B cell (primary cell): ENCODE measurements at regions not wholly inside any gene's neighbourhood (a gene's known extent, or its start where the extent isn't known, plus 50 kb on each side); places are given as distances from the start of the nearest gene placed in this dataset.
"Not testable (repeated sequence)": the region's sequence is repeated elsewhere in the genome, so short reads cannot be mapped to it uniquely, and the experiment has no call there.

Experiments used
- ATAC-seq: fragments of 200-7000 bp; cut with Tn5 transposase; one replicate; pipeline ENCODE4 v1.10.0; 2021; ENCODE audit warnings: low read depth, mild to moderate bottlenecking, moderate number of reproducible peaks, moderate library complexity
- CTCF ChIA-PET: fragments of 350-600 bp; sonication (Branson Sonifier 250); formaldehyde crosslinking; loops from one replicate; lab custom pipeline; 2021; ENCODE audit warnings: antibody characterized with exemption, inconsistent platforms; lab: Charles Lee
- POLR2A ChIA-PET: fragments of 350-600 bp; sonication (Branson Sonifier 250); formaldehyde crosslinking; loops from one replicate; lab custom pipeline; 2021; ENCODE audit warnings: antibody characterized with exemption; lab: Charles Lee
- DNase-seq: peaks from one replicate; pipeline ENCODE4 v3.0.0; 2013
- H2AFZ ChIP-seq: 2 replicates; pipeline ENCODE4 v1.6.1; 2012; ENCODE audit warnings: mild to moderate bottlenecking, low read depth, low read length; ENCODE audit not compliant: insufficient read depth, poor library complexity, severe bottlenecking
- H3K27ac ChIP-seq, 2 donors: 1 replicate in 1 of 2; 2 replicates in 1 of 2; pipeline ENCODE4 v1.5.1; 2012 to 2013; ENCODE audit warnings: low read length in 2 of 2, mild to moderate bottlenecking in 2 of 2, moderate library complexity in 1 of 2
- H3K27me3 ChIP-seq, 4 experiments: fragments of 200-600 bp in 1 of 4; sonication (generic) in 1 of 4; replicated peaks in 1 of 4; 1 replicate in 2 of 4; 2 replicates in 2 of 4; pipeline versions ENCODE4 v1.6.1 to v1.7.0; 2013 to 2016; ENCODE audit warnings: low read length in 3 of 4, mild to moderate bottlenecking in 2 of 4, mixed read lengths in 1 of 4, moderate library complexity in 1 of 4; ENCODE audit not compliant: insufficient read depth in 4 of 4, control insufficient read depth in 3 of 4; ENCODE audit errors: control extremely low read depth in 1 of 4
- H3K36me3 ChIP-seq, 2 experiments: replicated peaks in 1 of 2; 1 replicate in 1 of 2; 2 replicates in 1 of 2; pipeline versions ENCODE4 v1.6.1 to v1.7.1; 2013; ENCODE audit warnings: low read length in 1 of 2; ENCODE audit not compliant: insufficient read depth in 2 of 2, control insufficient read depth in 1 of 2; ENCODE audit errors: control extremely low read depth in 1 of 2, extremely low read depth in 1 of 2
- H3K4me1 ChIP-seq, 2 donors: fragments of 200-600 bp in 1 of 2; sonication (generic) in 1 of 2; 1 replicate in 1 of 2; 2 replicates in 1 of 2; pipeline versions ENCODE4 v1.5.1 to v1.6.1; 2013 to 2017; ENCODE audit warnings: low read length in 2 of 2; ENCODE audit not compliant: control insufficient read depth in 2 of 2, insufficient read depth in 2 of 2
- H3K4me2 ChIP-seq: replicated peaks from 2 replicates; pipeline ENCODE3; 2012; ENCODE audit warnings: mild to moderate bottlenecking, low read depth, low read length; ENCODE audit not compliant: poor library complexity, severe bottlenecking
- H3K4me3 ChIP-seq, 5 experiments: fragments of 200-600 bp in 1 of 5; sonication (generic) in 1 of 5; 1 replicate in 3 of 5; 2 replicates in 2 of 5; pipeline versions ENCODE4 v1.5.1 to v1.7.0; 2011 to 2016; ENCODE audit warnings: low read length in 4 of 5, mild to moderate bottlenecking in 4 of 5, low read depth in 2 of 5, control low read depth in 1 of 5, moderate library complexity in 1 of 5; ENCODE audit not compliant: insufficient read depth in 1 of 5; ENCODE audit errors: control extremely low read depth in 1 of 5, extremely low read depth in 1 of 5
- H3K79me2 ChIP-seq: fragments of 200-600 bp; sonication (generic); one replicate; pipeline ENCODE4 v1.6.0; 2016; ENCODE audit warnings: low read length; ENCODE audit not compliant: control insufficient read depth, insufficient read depth
- H3K9ac ChIP-seq: fragments of 200-600 bp; sonication (generic); 2 replicates; pipeline ENCODE4 v1.6.1; 2017; ENCODE audit warnings: mild to moderate bottlenecking, low read length, moderate library complexity
- H3K9me3 ChIP-seq, 3 donors: one replicate each; pipeline versions ENCODE4 v1.6.1 to v1.7.1; 2013; ENCODE audit warnings: low read length in 2 of 3; ENCODE audit not compliant: control insufficient read depth in 2 of 3, insufficient read depth in 1 of 3; ENCODE audit errors: control extremely low read depth in 1 of 3
- H4K20me1 ChIP-seq: 2 replicates; pipeline ENCODE4 v1.6.0; 2012; ENCODE audit warnings: mild to moderate bottlenecking, low read length; ENCODE audit not compliant: insufficient read depth, control insufficient read depth, poor library complexity, severe bottlenecking
- H3K27ac Mint-ChIP-seq: one replicate; pipeline ENCODE4 v1.8.0; 2021; ENCODE audit warnings: mixed read lengths
- H3K27me3 Mint-ChIP-seq: one replicate; pipeline ENCODE4 v1.8.0; 2021; ENCODE audit warnings: mixed read lengths
- H3K4me1 Mint-ChIP-seq: one replicate; pipeline ENCODE4 v1.8.0; 2021; ENCODE audit warnings: mixed read lengths
- H3K4me3 Mint-ChIP-seq: one replicate; pipeline ENCODE4 v1.8.0; 2021; ENCODE audit warnings: mixed read lengths
- H3K9me3 Mint-ChIP-seq: one replicate; pipeline ENCODE4 v1.8.0; 2022; ENCODE audit warnings: mixed read lengths; ENCODE audit not compliant: insufficient read depth
- EZH2 ChIP-seq: IDR thresholded peaks from 2 replicates; pipeline ENCODE4 v1.6.1; 2012; ENCODE audit warnings: borderline replicate concordance, low read depth, mild to moderate bottlenecking, moderate library complexity, low read length; ENCODE audit not compliant: insufficient read depth, poor library complexity, severe bottlenecking
- WGBS: methylation state at CpG from one replicate; pipeline ENCODE4 v1.1.5; 2013; ENCODE audit warnings: missing lambda C conversion rate; ENCODE audit not compliant: insufficient coverage; 5-methylcytosine and 5-hydroxymethylcytosine counted together
- intact Hi-C: fragments of 100-400 bp; cut with micrococcal nuclease; formaldehyde crosslinking; loops from one replicate; pipeline ENCODE4 v1.10.0; 2022
- TF ChIP-seq, protein P1 (sequence below): fragments of 200-600 bp; IDR thresholded peaks from one replicate; pipeline ENCODE4 v1.8.0; 2022; ENCODE audit warnings: antibody characterized with exemption, mild to moderate bottlenecking

DNA sequence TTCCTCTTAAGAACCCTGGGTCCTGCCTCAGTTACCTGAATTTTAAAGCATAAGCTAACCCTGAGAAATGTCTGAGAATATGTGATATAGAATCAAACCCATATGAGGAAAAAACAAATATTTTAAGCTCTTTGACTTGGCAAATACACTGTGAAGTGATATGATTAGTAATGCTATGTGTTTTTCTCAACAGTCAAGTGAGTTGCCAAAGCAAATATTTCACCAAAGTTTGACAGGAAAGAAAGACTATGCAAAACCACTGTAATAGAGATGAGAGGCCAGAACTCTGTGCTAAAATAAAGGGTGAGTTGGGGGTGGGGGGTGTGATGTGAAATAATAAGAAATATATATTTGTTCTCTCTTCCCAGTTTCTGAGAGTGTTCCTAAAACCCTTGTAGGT, 613.5 kb upstream of the CCDC179 start:
- Histone ChIP-seq H3K27me3 (no peaks in the 10 kb centered on the region), H3K4me3 (no peak overlapping the region), H3K79me2 (no peaks in the 10 kb centered on the region), H4K20me1 (no peaks in the 10 kb centered on the region), H3K9ac (no peak overlapping the region), H3K4me1 (no peaks in the 10 kb centered on the region), H2AFZ (no peak overlapping the region), H3K9me3 (peaks cover 0 to 3% (median 0%) of the 10 kb centered on the region in 3 donors), H3K4me2 (no peak overlapping the region), H3K27ac (no peak overlapping the region), H3K36me3 (no peaks in the 10 kb centered on the region)
- DNase-seq, result no peak
- Mint-ChIP-seq H3K27me3 (no peaks in the 10 kb centered on the region), H3K27ac (no peak overlapping the region), H3K4me1 (no peaks in the 10 kb centered on the region), H3K4me3 (no peak overlapping the region), H3K9me3 (no peaks in the 10 kb centered on the region)
- intact Hi-C loops, result no loop called here
- ChIA-PET POLR2A (no interaction called here), CTCF (no interaction called here)
- TF ChIP-seq EZH2, result no peak
- TF ChIP-seq, protein P1, sequence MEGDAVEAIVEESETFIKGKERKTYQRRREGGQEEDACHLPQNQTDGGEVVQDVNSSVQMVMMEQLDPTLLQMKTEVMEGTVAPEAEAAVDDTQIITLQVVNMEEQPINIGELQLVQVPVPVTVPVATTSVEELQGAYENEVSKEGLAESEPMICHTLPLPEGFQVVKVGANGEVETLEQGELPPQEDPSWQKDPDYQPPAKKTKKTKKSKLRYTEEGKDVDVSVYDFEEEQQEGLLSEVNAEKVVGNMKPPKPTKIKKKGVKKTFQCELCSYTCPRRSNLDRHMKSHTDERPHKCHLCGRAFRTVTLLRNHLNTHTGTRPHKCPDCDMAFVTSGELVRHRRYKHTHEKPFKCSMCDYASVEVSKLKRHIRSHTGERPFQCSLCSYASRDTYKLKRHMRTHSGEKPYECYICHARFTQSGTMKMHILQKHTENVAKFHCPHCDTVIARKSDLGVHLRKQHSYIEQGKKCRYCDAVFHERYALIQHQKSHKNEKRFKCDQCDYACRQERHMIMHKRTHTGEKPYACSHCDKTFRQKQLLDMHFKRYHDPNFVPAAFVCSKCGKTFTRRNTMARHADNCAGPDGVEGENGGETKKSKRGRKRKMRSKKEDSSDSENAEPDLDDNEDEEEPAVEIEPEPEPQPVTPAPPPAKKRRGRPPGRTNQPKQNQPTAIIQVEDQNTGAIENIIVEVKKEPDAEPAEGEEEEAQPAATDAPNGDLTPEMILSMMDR, result no peak
- no peak for ATAC-seq

DNA sequence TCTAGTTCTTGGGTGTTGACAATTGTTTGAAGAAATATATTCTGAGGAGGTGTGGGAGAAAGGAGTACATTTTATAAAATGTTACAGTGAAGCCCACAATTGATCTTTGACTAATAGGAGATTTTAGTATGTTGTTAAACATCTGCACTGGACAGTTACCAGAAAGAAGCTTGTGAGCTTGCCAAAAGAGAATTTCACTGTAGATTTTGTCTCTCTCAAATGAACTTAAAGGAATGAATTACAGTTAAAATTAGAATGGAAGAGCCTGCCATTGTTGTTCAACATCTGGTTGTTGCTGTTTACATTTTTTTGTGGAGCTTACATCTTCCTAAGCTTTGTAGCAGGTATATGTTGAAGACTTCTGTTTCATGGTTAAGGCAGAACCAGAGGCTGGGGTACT, 620.5 kb upstream of the CCDC179 start:
- ATAC-seq (no peak), DNase-seq (no peak)
- Histone ChIP-seq H3K9me3 (peaks cover 0 to 3% (median 0%) of the 10 kb centered on the region in 3 donors), H3K4me2 (no peak overlapping the region), H4K20me1 (no peaks in the 10 kb centered on the region), H3K4me1 (no peaks in the 10 kb centered on the region), H3K27ac (no peak overlapping the region), H3K27me3 (no peaks in the 10 kb centered on the region), H3K9ac (no peak overlapping the region), H3K79me2 (no peaks in the 10 kb centered on the region), H2AFZ (no peak overlapping the region), H3K4me3 (no peak overlapping the region), H3K36me3 (no peaks in the 10 kb centered on the region)
- Mint-ChIP-seq H3K27ac (no peak overlapping the region), H3K27me3 (no peaks in the 10 kb centered on the region), H3K9me3 (no peaks in the 10 kb centered on the region), H3K4me1 (no peaks in the 10 kb centered on the region), H3K4me3 (no peak overlapping the region)
- ChIA-PET POLR2A (no interaction called here), CTCF (no interaction called here)
- no peak for TF ChIP-seq EZH2
- TF ChIP-seq, protein P1, result no peak
- intact Hi-C loops, result no loop called here

DNA sequence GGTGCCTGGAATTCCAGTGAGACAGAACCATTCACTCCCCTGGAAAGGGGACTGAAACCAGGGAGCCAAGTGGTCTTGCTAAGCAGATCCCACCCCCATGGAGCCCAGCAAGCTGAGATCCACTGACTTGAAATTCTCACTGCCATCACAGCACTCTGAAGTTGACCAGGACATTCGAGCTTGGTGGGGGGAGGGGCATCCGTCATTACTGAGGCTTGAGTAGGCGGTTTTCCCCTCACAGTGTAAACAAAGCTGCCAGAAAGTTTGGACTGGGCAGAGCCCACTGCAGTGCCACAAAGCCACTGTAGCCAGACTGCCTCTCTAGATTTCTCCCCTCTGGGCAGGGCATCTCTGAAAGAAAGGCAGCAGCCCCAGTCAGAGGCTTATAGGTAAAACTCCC, 623.9 kb upstream of the CCDC179 start:
- intact Hi-C loops, ATAC-seq, DNase-seq, H3K4me1 ChIP-seq, H3K27ac ChIP-seq, H3K4me3 Mint-ChIP-seq, H3K4me2 ChIP-seq, CTCF ChIA-PET, H3K9ac ChIP-seq, H3K9me3 Mint-ChIP-seq, H3K27me3 ChIP-seq, H3K4me3 ChIP-seq, H3K27ac Mint-ChIP-seq, H3K9me3 ChIP-seq, H4K20me1 ChIP-seq, H3K27me3 Mint-ChIP-seq, POLR2A ChIA-PET, H3K4me1 Mint-ChIP-seq, H3K36me3 ChIP-seq, H3K79me2 ChIP-seq, H2AFZ ChIP-seq: not testable (repeated sequence)
- WGBS, result 73% methylated on average over 2 of the region's 3 CpGs
